ENCODE measurements at regions not wholly inside any gene's neighbourhood (a gene's known extent, or its start where the extent isn't known, plus 50 kb on each side); places are given as distances from the start of the nearest gene placed in this dataset.

DNA sequence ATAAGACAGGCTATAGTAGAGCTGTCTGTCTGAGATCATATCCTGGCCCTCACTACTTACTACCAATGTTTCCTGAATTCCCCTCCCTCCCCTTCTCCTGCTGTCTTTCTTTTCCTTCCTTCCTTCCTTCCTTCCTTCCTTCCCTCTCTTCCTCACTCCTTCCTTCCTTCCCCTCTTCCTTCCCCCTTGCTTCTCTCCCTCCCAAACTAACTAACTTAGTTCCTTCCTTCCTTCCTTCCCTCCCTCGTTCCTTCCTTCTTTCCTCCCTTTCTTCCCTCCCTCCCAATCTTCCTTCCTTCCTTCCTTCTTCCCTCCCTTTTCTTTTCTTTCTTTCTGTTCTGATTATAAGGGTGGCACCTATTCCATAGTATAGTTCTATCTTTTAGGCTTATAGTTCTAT is 150.0 kb upstream of the GDNF start:
- TF ChIP-seq POLR2A (IDR thresholded peaks at IDR 0.05; ENCODE audit: low read length): no peak
- TF ChIP-seq GATA1 (IDR thresholded peaks at IDR 0.05; ENCODE audit: low read depth, low read length): no peak

Data from erythroblast (primary cell).